ENCODE measurements at regions not wholly inside any gene's neighbourhood (a gene's known extent, or its start where the extent isn't known, plus 50 kb on each side); places are given as distances from the start of the nearest gene placed in this dataset.

- no peaks in the 10 kb centered on the region for H3K9me3 ChIP-seq (ENCODE audit: low read length)
- 0 out of 5 replicates have a peak, but pooled peaks cover 0 to 4% of the 10 kb centered on the region in 2 experiments for H3K27me3 ChIP-seq (ENCODE audit: control insufficient read depth in 1 of 2, insufficient read depth in 2 of 2, low read length in 2 of 2)
- TF ChIP-seq CTCF (CRISPR knock-in tag; IDR thresholded peaks at IDR 0.05) (peak; percentile 82), MEIS2 (CRISPR knock-in tag; IDR thresholded peaks at IDR 0.05) (no peak), SMC3 (IDR thresholded peaks at IDR 0.05; ENCODE audit: low read length) (peak; percentile 82), STAG1 (CRISPR knock-in tag; IDR thresholded peaks at IDR 0.05) (peak; percentile 84), RAD21 (CRISPR knock-in tag; IDR thresholded peaks at IDR 0.05) (peak; percentile 62), ZNF850 (CRISPR knock-in tag; conservative IDR thresholded peaks at IDR 0.05) (no peak)
- no peak for FAIRE-seq
- CTCF ChIA-PET (ENCODE audit: low intra/inter-chr PET ratio, low total read pairs): interaction anchor here (0.7 to 1.2 kb wide), 2 partner anchors 237 to 665 kb away, joined by 3 read pairs; no protein-coding TSS in a partner anchor
- intact Hi-C loops (cut with micrococcal nuclease; ENCODE audit: unreplicated experiment): loop anchor here (5.0 kb wide), 1 partner anchor 500 kb away; no protein-coding TSS in a partner anchor
- H3K4me1 ChIP-seq (ENCODE audit: insufficient read depth, low read length): no peaks in the 10 kb centered on the region
- H2AFZ ChIP-seq (ENCODE audit: low read length): no peak overlapping the region
- no peak overlapping the region for H3K27ac ChIP-seq (ENCODE audit: extremely low read length, insufficient read depth, low read length)
- H3K9ac ChIP-seq (ENCODE audit: insufficient read depth, low read depth, low read length): no peak overlapping the region
- H3K4me3 ChIP-seq (replicated peaks in 1 of 3; ENCODE audit: insufficient read depth in 1 of 3, low read depth in 2 of 3, low read length in 3 of 3): no peak overlapping the region
- H3K79me2 ChIP-seq (ENCODE audit: insufficient read depth, low read length): no peaks in the 10 kb centered on the region
- ATAC-seq: peak; percentile 78
- H4K20me1 ChIP-seq (ENCODE audit: insufficient read depth, low read length): no peaks in the 10 kb centered on the region
- BruUV-seq (replicated peaks): no TSS peak
- no peak overlapping the region for H3K4me2 ChIP-seq (ENCODE audit: low read depth, low read length)
- peak; percentile 5 for DNase-seq (ENCODE audit: low spot score)
- no peaks in the 10 kb centered on the region for H3K36me3 ChIP-seq (replicated peaks in 1 of 2; ENCODE audit: control insufficient read depth in 1 of 2, insufficient read depth in 2 of 2, low read length in 2 of 2)
- POLR2A ChIA-PET: no interaction called here
- in situ Hi-C loops (cut with HindIII; ENCODE audit: extremely low pct_ligation_motif_present, low pct_unique_long_range_greater_than_20kb): loop anchor here (25.0 kb wide), 1 partner anchor 505 kb away; no protein-coding TSS in a partner anchor
- WGBS (ENCODE audit: low lambda C conversion rate): 19% methylated on average over 12 of the region's 12 CpGs
Observed at GRCh38 chr1:240691909-240692705, 80.2 kb upstream of the GREM2 start.
